H1 (cell line): ENCODE measurements at regions not wholly inside any gene's neighbourhood (a gene's known extent, or its start where the extent isn't known, plus 50 kb on each side); places are given as distances from the start of the nearest gene placed in this dataset.

Experiments
- CTCF ChIA-PET: fragments of 300-600 bp; sonication (Branson Sonifier 250); formaldehyde crosslinking; loops from one replicate; lab custom pipeline; 2021; ENCODE audit not compliant: partially characterized antibody; lab: Charles Lee
- POLR2A ChIA-PET: fragments of 300-600 bp; sonication (Branson Sonifier 250); formaldehyde crosslinking; loops from one replicate; lab custom pipeline; 2021; ENCODE audit warnings: inconsistent platforms; ENCODE audit not compliant: partially characterized antibody; lab: Charles Lee
- DNase-seq, 2 experiments: peaks; one replicate each; pipeline versions ENCODE4 v3.0.0 to v3.0.0-alpha.2; 2010 to 2022; ENCODE audit warnings: low spot score in 2 of 2, low read depth in 1 of 2, mixed read lengths in 1 of 2
- FAIRE-seq: peaks from 2 replicates; lab custom pipeline; 2011; peaks lifted over from hg19 to GRCh38; lab: Jason Lieb, UNC
- H2AFZ ChIP-seq: 2 replicates; pipeline ENCODE4 v1.8.1; 2012; ENCODE audit warnings: low read length, inconsistent platforms
- H2AK5ac ChIP-seq: 2 replicates; pipeline ENCODE4 v1.6.1; 2013; ENCODE audit warnings: low read depth, low read length
- H2BK120ac ChIP-seq: replicated peaks from 2 replicates; pipeline ENCODE3; 2013; ENCODE audit warnings: low read depth, low read length, inconsistent platforms
- H2BK12ac ChIP-seq: 2 replicates; pipeline ENCODE4 v1.6.1; 2013; ENCODE audit warnings: low read depth, low read length
- H2BK15ac ChIP-seq: 2 replicates; pipeline ENCODE4 v1.6.1; 2013; ENCODE audit warnings: low read length
- H2BK20ac ChIP-seq: 2 replicates; pipeline ENCODE4 v1.6.1; 2013; ENCODE audit warnings: low read length
- H2BK5ac ChIP-seq: 2 replicates; pipeline ENCODE4 v1.6.1; 2013; ENCODE audit warnings: low read depth, low read length
- H3K14ac ChIP-seq: 2 replicates; pipeline ENCODE4 v1.6.1; 2013; ENCODE audit warnings: inconsistent platforms; ENCODE audit not compliant: insufficient read length
- H3K18ac ChIP-seq: 2 replicates; pipeline ENCODE4 v1.6.1; 2013; ENCODE audit warnings: low read length; ENCODE audit errors: extremely low read depth
- H3K23ac ChIP-seq: 2 replicates; pipeline ENCODE4 v1.6.1; 2013; ENCODE audit warnings: inconsistent platforms; ENCODE audit not compliant: insufficient read length
- H3K23me2 ChIP-seq: 2 replicates; pipeline ENCODE4 v1.6.1; 2013; ENCODE audit warnings: low read depth, low read length
- H3K27ac ChIP-seq: 2 replicates; pipeline ENCODE4 v1.6.1; 2011; ENCODE audit warnings: low read depth, low read length, inconsistent platforms
- H3K27me3 ChIP-seq, 4 experiments: replicated peaks in 1 of 4; 1 replicate in 1 of 4; 2 replicates in 3 of 4; pipeline versions ENCODE4 v1.6.1 to v1.8.1; 2011 to 2013; ENCODE audit warnings: low read length in 3 of 4, mild to moderate bottlenecking in 3 of 4, inconsistent platforms in 2 of 4, mixed read lengths in 2 of 4, moderate library complexity in 1 of 4; ENCODE audit not compliant: control insufficient read depth in 3 of 4, insufficient read depth in 3 of 4; ENCODE audit errors: extremely low read depth in 1 of 4
- H3K36me3 ChIP-seq, 4 experiments: 2 replicates each; pipeline versions ENCODE4 v1.6.1 to v1.8.1; 2011 to 2013; ENCODE audit warnings: mild to moderate bottlenecking in 4 of 4, low read length in 3 of 4, moderate library complexity in 2 of 4, control low read depth in 1 of 4, inconsistent platforms in 1 of 4; ENCODE audit not compliant: insufficient read depth in 4 of 4, control insufficient read depth in 2 of 4
- H3K4ac ChIP-seq: replicated peaks from 2 replicates; pipeline ENCODE3; 2013; ENCODE audit warnings: low read length, low read depth, mixed read lengths, inconsistent platforms; ENCODE audit not compliant: insufficient read length
- H3K4me1 ChIP-seq, 4 experiments: replicated peaks in 1 of 4; 1 replicate in 1 of 4; 2 replicates in 3 of 4; pipeline versions ENCODE4 v1.6.1 to v1.8.1; 2011 to 2013; ENCODE audit warnings: low read length in 3 of 4, inconsistent platforms in 2 of 4, mixed read lengths in 1 of 4; ENCODE audit not compliant: insufficient read depth in 4 of 4, control insufficient read depth in 3 of 4
- H3K4me2 ChIP-seq, 2 experiments: 2 replicates each; pipeline versions ENCODE4 v1.6.1 to v1.8.1; 2011 to 2013; ENCODE audit warnings: low read depth in 2 of 2, low read length in 2 of 2, control low read depth in 1 of 2, inconsistent platforms in 1 of 2, mild to moderate bottlenecking in 1 of 2; ENCODE audit not compliant: insufficient read depth in 1 of 2
- H3K4me3 ChIP-seq, 4 experiments: fragments of 200-600, 300-600 bp in 1 of 4; sonication (generic), shearing (Covaris generic), sonication (Bioruptor Twin) in 1 of 4; 2 replicates each; pipeline versions ENCODE4 v1.5.1 to v1.8.1; 2011 to 2016; ENCODE audit warnings: low read length in 4 of 4, low read depth in 3 of 4, control low read depth in 2 of 4, inconsistent platforms in 2 of 4, mild to moderate bottlenecking in 2 of 4, mixed read lengths in 1 of 4, moderate library complexity in 1 of 4; ENCODE audit not compliant: insufficient read depth in 2 of 4; ENCODE audit errors: extremely low read depth in 1 of 4
- H3K56ac ChIP-seq: replicated peaks from 2 replicates; pipeline ENCODE3; 2013; ENCODE audit warnings: low read depth, mild to moderate bottlenecking, mixed read lengths, low read length, inconsistent platforms; ENCODE audit not compliant: insufficient read length
- H3K79me1 ChIP-seq: 2 replicates; pipeline ENCODE4 v1.6.1; 2013; ENCODE audit warnings: low read depth, low read length, control low read depth
- H3K79me2 ChIP-seq, 2 experiments: 2 replicates each; pipeline versions ENCODE4 v1.6.1 to v1.8.1; 2012 to 2013; ENCODE audit warnings: low read length in 2 of 2, mild to moderate bottlenecking in 2 of 2, inconsistent platforms in 1 of 2; ENCODE audit not compliant: insufficient read depth in 2 of 2, control insufficient read depth in 1 of 2
- H3K9ac ChIP-seq, 4 experiments: replicated peaks in 1 of 4; 1 replicate in 1 of 4; 2 replicates in 3 of 4; pipeline versions ENCODE4 v1.6.1 to v1.8.1; 2011 to 2013; ENCODE audit warnings: low read depth in 3 of 4, low read length in 3 of 4, control low read depth in 2 of 4, mild to moderate bottlenecking in 2 of 4, moderate library complexity in 2 of 4, inconsistent platforms in 1 of 4; ENCODE audit errors: extremely low read depth in 1 of 4
- H3K9me3 ChIP-seq, 2 experiments: 2 replicates each; pipeline versions ENCODE4 v1.6.1 to v1.8.1; 2012 to 2013; ENCODE audit warnings: mild to moderate bottlenecking in 2 of 2, moderate library complexity in 2 of 2, control low read depth in 1 of 2, inconsistent platforms in 1 of 2, low read depth in 1 of 2, low read length in 1 of 2, mixed read lengths in 1 of 2; ENCODE audit not compliant: insufficient read depth in 2 of 2
- H4K20me1 ChIP-seq, 2 experiments: replicated peaks in 1 of 2; 2 replicates each; pipeline versions ENCODE3 to v1.8.1; 2011 to 2013; ENCODE audit warnings: inconsistent platforms in 2 of 2, low read length in 2 of 2, mild to moderate bottlenecking in 1 of 2; ENCODE audit not compliant: insufficient read depth in 2 of 2, control insufficient read depth in 1 of 2
- H4K5ac ChIP-seq: 2 replicates; pipeline ENCODE4 v1.6.1; 2013; ENCODE audit warnings: low read length, low read depth, mixed read lengths, inconsistent platforms; ENCODE audit not compliant: insufficient read length
- H4K8ac ChIP-seq: 2 replicates; pipeline ENCODE4 v1.8.0; 2013; ENCODE audit warnings: mild to moderate bottlenecking, moderate library complexity, low read length, inconsistent platforms; ENCODE audit not compliant: insufficient read depth; ENCODE audit errors: extremely low read depth
- H4K91ac ChIP-seq: replicated peaks from 2 replicates; pipeline ENCODE3; 2013; ENCODE audit warnings: low read length, mixed read lengths, inconsistent platforms; ENCODE audit not compliant: insufficient read length
- ASH2L ChIP-seq: fragments of 200-600, 300-600 bp; sonication (generic); IDR thresholded peaks from one replicate; pipeline ENCODE4 v1.7.1; 2017; ENCODE audit warnings: low read length
- EGR1 ChIP-seq: IDR thresholded peaks from 2 replicates; pipeline ENCODE4 v1.6.1; 2011; ENCODE audit warnings: low read depth, low read length, borderline replicate concordance
- EZH2 ChIP-seq: fragments of 200-600 bp; sonication (generic); IDR thresholded peaks from 2 replicates; pipeline ENCODE4 v1.7.1; 2012; ENCODE audit warnings: low read depth, mild to moderate bottlenecking, moderate library complexity, low read length, inconsistent platforms; ENCODE audit not compliant: severe bottlenecking
- GABPA ChIP-seq: IDR thresholded peaks from 2 replicates; pipeline ENCODE4 v1.6.1; 2011; ENCODE audit warnings: mild to moderate bottlenecking, low read length, moderate library complexity, borderline replicate concordance; ENCODE audit not compliant: insufficient read depth
- HDAC2 ChIP-seq, 2 experiments: fragments of 300-600 bp in 1 of 2; sonication (generic) in 1 of 2; IDR thresholded peaks; 2 replicates each; pipeline ENCODE4 v1.6.1; 2011 to 2012; ENCODE audit warnings: low read depth in 2 of 2, low read length in 2 of 2, mild to moderate bottlenecking in 2 of 2, moderate library complexity in 2 of 2, borderline replicate concordance in 1 of 2, inconsistent platforms in 1 of 2
- KDM1A ChIP-seq: fragments of 200-600, 300-600 bp; sonication (generic); IDR thresholded peaks from 2 replicates; pipeline ENCODE4 v1.7.1; 2016; ENCODE audit warnings: mild to moderate bottlenecking, low read length, borderline replicate concordance
- NANOG ChIP-seq: IDR thresholded peaks from 2 replicates; pipeline ENCODE4 v1.6.1; 2011; ENCODE audit warnings: low read length, low read depth, mild to moderate bottlenecking, inconsistent platforms; ENCODE audit not compliant: insufficient read depth, poor library complexity, severe bottlenecking
- RNF2 ChIP-seq: fragments of 200-900, 300-1000 bp; sonication (generic); IDR thresholded peaks from 2 replicates; pipeline ENCODE4 v1.7.1; 2016; ENCODE audit warnings: borderline replicate concordance, low read depth, mild to moderate bottlenecking, antibody characterized with exemption, low read length; ENCODE audit not compliant: poor library complexity, severe bottlenecking; ENCODE audit errors: missing control alignments
- WGBS, 2 experiments: shearing (Covaris generic) in 1 of 2; methylation state at CpG; one replicate each; pipeline versions ENCODE4 v1.1.6 to v1.1.7; 2013 to 2015; ENCODE audit warnings: low lambda C conversion rate in 2 of 2, mixed read lengths in 2 of 2, inconsistent platforms in 1 of 2, low coverage in 1 of 2, missing lambda C conversion rate in 1 of 2; ENCODE audit not compliant: insufficient replicate concordance in 2 of 2, insufficient coverage in 1 of 2, insufficient read length in 1 of 2; ENCODE audit errors: extremely low coverage in 1 of 2, missing lambda C conversion rate in 1 of 2; 5-methylcytosine and 5-hydroxymethylcytosine counted together

DNA sequence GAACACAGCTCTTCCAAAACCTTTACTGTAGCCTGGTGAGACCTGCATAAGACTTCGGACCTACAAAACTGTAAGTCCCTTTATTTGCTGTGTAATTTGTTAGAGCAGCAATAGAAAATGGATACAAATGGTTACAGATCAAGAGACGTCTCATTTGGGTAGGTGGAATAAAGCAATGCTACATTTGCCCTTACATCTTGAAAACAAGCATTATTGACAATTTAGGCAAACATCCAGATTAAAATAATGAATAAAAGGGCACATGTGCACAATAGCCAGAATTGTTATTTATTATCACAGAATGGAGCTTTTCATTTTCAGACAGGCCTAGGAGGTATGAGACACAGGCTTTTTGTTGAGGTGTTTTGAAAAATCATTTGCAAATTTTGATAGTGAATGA, 222.2 kb upstream of the CPHXL start:
- H3K56ac ChIP-seq: no peak overlapping the region
- CTCF ChIA-PET: no interaction called here
- H2BK15ac ChIP-seq: no peak overlapping the region
- no peak overlapping the region for H3K23ac ChIP-seq
- H3K4ac ChIP-seq: no peak overlapping the region
- H3K4me3 ChIP-seq: no peak overlapping the region
- H3K27me3 ChIP-seq: no peaks in the 10 kb centered on the region; a peak in 1 of 7 replicates
- H4K5ac ChIP-seq: no peak overlapping the region
- no peak overlapping the region for H3K4me2 ChIP-seq
- H4K91ac ChIP-seq: no peak overlapping the region
- 74% methylated on average over 2 of the region's 2 CpGs; no CpG with 5 or more reads in 1 of the 2 experiments for WGBS, 2 experiments
- no peak overlapping the region for H3K27ac ChIP-seq
- no peak overlapping the region for H3K14ac ChIP-seq
- no peaks in the 10 kb centered on the region for H3K9me3 ChIP-seq
- H3K36me3 ChIP-seq: no peaks in the 10 kb centered on the region
- H3K23me2 ChIP-seq: no peaks in the 10 kb centered on the region
- no peaks in the 10 kb centered on the region for H3K79me2 ChIP-seq
- POLR2A ChIA-PET: no interaction called here
- TF ChIP-seq RNF2: no peak
- no peak for TF ChIP-seq HDAC2 (IDR thresholded peaks at IDR 0.05; ENCODE audit: borderline replicate concordance in 1 of 2, low read depth in 2 of 2, low read length in 2 of 2)
- no peak for TF ChIP-seq KDM1A
- TF ChIP-seq NANOG: no peak
- no peak for TF ChIP-seq ASH2L
- TF ChIP-seq GABPA: no peak
- TF ChIP-seq EZH2: no peak
- TF ChIP-seq EGR1: no peak
- no peaks in the 10 kb centered on the region for H4K20me1 ChIP-seq
- H3K18ac ChIP-seq: no peak overlapping the region
- no peak overlapping the region for H2BK120ac ChIP-seq
- no peak overlapping the region for H2AK5ac ChIP-seq
- no peak overlapping the region for H2BK12ac ChIP-seq
- no peak overlapping the region for H2AFZ ChIP-seq
- H2BK20ac ChIP-seq: no peak overlapping the region
- no peak overlapping the region for H2BK5ac ChIP-seq
- H4K8ac ChIP-seq: no peak overlapping the region
- no peaks in the 10 kb centered on the region for H3K79me1 ChIP-seq
- no peak for FAIRE-seq
- no peak overlapping the region for H3K9ac ChIP-seq
- no peaks in the 10 kb centered on the region for H3K4me1 ChIP-seq
- DNase-seq: no peak
